SIG-M5 treated with dmso at 0.1 percent for 504 hours (cell line): ENCODE measurements at regions not wholly inside any gene's neighbourhood (a gene's known extent, or its start where the extent isn't known, plus 50 kb on each side); places are given as distances from the start of the nearest gene placed in this dataset.

Source experiments
- DNase-seq: peaks from one replicate; lab custom pipeline; 2025; ENCODE audit not compliant: unreplicated experiment; lab: John Stamatoyannopoulos, UW

DNA sequence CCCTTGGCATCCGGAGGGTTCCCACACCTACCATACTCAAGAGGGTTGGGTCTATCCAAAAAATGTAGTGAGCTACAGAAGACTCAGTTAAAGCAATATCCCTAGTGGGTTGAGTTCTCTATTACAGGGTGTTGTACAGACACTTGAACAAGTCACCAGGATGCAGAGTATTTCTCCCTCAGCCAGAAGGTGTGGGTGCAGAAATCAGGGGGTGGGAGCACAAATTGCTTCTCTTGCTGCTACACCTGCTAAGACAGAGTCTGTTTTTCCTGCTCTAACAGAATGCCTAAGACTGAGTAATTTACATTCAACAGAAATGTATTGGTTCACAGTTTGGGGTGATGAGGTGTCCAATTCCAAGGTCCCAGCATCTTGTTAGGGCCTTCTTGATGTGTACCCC, 433.4 kb downstream of the TCERG1L start:
- DNase-seq = no peak

DNA sequence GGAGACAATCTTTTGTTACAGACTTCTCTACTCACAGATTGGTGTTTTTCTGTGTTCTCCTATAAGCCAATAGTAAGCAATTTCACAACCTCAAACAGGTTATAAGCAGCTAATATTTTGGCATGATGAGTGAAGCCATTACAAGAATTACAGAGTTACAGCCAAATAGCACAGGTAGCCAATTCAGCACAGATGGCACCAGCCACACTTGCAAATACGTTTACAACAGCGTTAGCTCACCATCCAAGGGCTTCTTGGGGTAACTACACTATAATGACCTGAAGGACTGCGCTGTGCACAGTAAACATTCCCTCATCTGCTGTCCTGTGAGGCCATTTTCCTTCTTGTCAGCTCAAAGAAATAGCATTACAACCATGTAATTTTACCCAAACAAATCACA, 428.6 kb downstream of the TCERG1L start:
- DNase-seq = no peak

- no peak for DNase-seq
Measured at GRCh38 chr10:130884456-130884855, 427.1 kb downstream of the TCERG1L start.

DNA sequence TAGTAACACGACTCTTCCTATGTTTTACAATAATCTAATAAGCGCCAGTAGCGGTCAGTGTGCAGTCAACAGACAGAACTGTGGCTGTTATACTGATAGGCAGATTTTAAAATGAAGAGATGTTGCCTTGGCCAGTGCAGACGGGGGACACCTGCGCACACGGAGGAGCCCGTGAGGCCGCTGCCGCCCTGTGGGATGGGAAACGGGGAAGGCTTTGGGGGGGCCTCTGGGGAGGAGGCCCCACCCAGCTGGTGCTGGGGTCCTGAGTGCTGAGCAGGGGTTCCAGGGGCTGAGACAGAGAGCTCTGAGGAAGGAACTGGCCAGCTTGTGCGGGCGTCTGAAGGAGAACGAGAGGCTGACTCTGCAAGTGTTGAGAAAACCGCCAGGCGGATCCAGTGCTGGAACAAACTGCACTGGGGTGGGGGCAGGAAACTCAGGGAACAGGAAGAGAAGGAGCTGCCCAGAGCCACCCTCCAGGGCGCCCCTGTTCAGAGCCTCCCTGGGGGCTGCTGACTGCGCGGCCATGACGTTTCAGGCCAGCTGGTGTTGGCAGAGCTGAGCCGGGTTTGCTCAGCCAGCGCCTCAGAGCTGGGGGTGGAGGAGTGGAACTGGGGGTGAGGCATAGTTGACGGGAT, 426.4 kb downstream of the TCERG1L start:
- DNase-seq = no peak

GRCh38 chr10:130887170-130887569, 424.4 kb downstream of the TCERG1L start:
- DNase-seq = no peak

GRCh38 chr10:130888493-130888892, 423.0 kb downstream of the TCERG1L start:
- DNase-seq = no peak

DNA sequence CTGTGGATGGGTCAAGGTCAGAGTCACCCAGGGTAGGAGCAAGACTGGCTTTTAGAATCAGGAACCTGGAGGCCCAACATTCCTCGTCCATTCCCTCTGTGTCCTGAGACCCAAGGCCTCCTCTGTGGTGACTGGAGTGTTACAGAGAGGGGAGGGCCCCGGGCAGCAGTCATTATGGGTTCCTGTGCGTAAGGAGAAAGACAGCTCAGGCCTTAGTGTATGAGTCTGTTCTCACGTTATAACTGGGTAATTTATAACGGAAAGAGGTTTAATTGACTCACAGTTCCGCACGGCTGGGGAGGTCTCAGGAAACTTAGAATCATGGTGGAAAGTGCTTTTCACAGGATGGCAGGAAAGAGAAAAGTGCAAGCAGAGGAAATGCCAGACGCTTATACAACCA, 422.3 kb downstream of the TCERG1L start:
- no peak for DNase-seq

- no peak for DNase-seq
Measured at GRCh38 chr10:130889780-130890179, 421.7 kb downstream of the TCERG1L start.

DNA sequence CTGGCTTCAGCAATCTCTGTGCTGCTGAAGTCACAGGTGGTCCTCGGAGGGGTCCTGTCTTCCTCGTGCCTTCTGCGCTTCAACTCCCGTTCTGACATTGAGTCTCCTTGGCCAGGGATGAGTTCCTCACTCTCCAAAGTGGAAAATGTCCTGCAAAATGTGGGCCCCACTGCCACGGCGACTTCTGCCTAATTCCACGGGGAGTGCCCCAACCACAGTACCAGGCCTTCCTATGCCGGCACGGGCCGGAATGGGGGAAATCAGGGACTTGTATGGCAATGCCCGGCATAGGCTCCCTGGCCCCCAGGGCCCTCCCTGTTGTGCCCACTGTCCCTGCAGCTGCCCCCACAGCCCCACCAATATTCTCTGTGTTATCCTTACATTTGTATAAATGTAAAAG, 420.5 kb downstream of the TCERG1L start:
- no peak for DNase-seq

- DNase-seq = no peak
Measured at GRCh38 chr10:130894471-130894870, 417.1 kb downstream of the TCERG1L start.

GRCh38 chr10:130895161-130895560, 416.4 kb downstream of the TCERG1L start:
- DNase-seq = no peak

GRCh38 chr10:130897815-130898214, 413.7 kb downstream of the TCERG1L start:
- DNase-seq = no peak

DNA sequence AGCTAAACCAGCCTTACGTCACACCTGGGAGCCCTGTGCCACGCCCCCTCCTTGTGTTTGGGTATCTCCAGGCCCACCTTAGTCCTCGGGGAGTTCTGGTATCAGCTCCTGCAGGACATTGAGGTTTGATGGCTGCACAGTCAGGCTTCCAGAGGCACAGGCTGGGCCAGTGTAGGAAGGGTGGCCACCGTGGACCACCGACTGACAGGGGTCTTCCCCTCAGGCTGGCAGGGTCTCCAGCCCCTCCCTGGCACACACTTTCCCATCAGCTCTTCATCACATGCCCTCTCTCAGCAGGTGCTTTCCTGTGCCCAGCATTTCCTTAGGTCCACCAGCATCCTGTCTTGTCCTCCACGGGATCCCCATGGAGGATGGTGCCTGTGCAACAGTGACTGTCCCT, 413.1 kb downstream of the TCERG1L start:
- DNase-seq = no peak

DNA sequence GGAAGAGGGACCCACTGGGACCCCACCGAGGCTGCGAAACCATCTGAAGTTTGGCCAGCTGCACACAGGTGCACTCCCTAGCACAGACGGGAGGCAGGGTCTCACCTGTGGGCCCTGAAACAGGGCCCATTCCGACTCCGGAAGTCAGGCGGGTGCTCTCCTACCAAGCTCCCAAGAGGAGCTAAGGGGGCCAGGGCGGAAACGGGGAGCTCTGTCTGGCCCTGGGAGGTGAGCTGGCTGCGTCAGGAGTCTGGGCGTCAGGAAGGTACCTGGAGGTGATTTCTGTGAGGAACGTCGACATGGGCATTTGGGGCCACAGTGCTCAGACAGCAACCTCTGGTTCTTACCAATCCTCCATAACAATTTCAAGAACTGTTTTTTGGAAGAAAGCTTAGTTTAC, 411.7 kb downstream of the TCERG1L start:
- no peak for DNase-seq

DNA sequence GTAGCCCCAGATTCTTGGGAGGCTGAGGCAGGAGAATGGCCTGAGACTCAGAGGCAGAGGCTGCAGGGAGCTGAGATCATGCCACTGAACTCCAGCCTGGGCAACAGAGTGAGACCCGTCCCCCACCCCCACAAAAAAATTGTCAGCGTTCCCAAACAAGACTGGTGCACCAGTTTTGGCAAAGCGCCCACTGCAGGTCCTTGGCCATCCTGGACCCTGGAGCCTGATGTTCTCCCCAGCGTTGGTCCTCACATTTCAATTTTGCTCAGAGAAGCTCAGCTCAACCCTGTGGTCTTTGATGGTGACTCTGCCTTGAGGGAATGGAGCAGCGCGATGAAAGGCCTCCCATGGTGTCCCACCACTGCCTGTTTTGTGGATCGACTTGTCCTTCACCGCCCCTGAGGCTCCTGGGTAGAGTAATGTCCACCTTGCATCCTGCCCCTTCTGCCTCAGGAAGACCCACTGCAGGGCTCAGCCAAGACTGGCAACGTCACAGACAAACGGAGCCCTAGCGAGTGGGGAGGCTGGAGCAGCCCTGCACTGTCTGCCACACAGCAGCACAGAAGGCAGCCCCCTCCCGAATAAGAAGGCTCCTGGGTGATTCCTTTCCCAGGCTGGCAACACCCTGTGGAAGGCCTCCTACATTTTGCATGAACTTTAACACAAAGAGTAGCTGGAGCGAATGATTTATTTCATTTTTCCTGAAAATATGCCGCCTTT, 410.9 kb downstream of the TCERG1L start:
- no peak for DNase-seq

GRCh38 chr10:130901311-130902165, 410.0 kb downstream of the TCERG1L start:
- no peak for DNase-seq

DNA sequence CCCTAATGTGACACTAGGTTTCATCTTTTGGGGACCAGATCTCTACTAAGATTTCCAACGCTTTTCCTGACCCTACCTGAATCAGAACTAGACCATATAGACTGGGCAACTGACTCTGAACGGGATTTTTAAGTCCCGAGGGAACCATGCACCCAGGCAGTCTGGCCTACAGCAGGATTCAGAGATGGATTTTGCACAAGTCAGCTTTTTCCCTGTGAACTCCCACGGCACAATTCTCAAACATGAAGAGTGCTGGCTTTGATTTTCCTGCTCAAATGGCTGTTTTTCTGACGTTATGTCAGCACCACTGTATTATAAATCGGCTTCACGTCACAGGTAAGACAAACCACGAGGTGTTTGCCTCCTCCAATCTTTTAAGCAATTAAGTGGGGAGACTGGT, 409.1 kb downstream of the TCERG1L start:
- no peak for DNase-seq

DNA sequence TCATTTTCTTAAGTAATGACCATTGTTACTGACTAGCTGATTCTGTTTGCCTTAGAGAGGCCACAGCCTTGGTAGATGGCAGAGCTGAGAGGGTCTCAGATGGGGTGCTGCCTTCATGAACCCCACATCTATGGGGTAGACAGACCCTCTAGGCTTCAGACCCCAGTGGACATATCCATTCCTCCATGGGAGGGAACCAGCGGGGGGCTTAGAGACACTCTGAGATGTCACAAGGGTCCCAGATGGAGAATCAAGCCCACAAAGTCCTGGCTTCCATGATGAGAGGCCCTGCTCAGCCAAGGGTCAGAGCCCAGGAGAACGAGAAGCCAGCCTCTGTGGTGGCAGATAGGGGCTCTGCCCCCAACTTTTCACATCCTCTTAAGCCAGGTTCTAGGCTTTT, 408.6 kb downstream of the TCERG1L start:
- no peak for DNase-seq

DNA sequence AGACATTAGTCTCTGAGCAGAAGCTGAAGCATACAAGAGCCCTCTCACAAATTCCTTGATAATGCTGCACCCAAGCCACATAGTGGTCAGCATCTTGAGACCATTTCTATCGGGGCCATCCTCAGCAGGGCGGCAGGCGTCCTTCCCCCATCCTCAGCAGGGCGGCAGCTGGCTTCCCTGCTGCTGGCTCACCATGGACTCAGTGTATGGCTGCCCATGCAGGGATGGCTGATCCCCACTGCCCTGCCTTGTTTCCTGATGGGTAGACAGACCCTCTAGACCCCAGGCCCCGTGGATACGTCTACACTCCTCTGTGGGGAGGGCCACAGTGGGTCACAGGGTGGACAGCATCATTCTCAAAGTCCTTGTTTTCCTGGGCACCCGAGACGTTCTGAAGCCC, 406.8 kb downstream of the TCERG1L start:
- DNase-seq = no peak

GRCh38 chr10:130905386-130905785, 406.1 kb downstream of the TCERG1L start:
- DNase-seq = no peak

GRCh38 chr10:130905921-130906320, 405.6 kb downstream of the TCERG1L start:
- DNase-seq = no peak

DNA sequence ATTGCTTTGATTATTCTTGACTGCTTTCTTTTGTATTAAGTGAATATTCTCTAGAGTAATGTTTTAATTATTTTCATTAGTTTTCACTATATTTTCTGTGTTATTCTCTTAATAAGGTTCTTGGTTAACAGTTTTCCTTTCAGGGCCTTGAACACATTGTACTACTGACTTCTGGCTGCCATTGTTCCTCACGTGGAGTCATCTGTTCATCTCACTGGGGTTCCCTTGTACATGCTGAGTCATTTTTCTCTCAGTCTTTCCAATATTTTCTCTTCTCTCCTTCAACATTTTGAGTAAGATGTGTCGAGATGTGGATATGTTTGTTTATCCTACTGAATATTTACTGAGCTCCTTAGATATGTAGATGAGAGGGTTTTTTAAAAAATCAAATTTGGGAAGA, 400.7 kb downstream of the TCERG1L start:
- DNase-seq = no peak
